Putamen (tissue), 1 donor: ENCODE measurements at regions not wholly inside any gene's neighbourhood (a gene's known extent, or its start where the extent isn't known, plus 50 kb on each side); places are given as distances from the start of the nearest gene placed in this dataset.
A peak's percentile ranks its signal among the peaks of the same experiment; 100 is the strongest.
"Not testable (repeated sequence)": the region's sequence is repeated elsewhere in the genome, so short reads cannot be mapped to it uniquely, and the experiment has no call there.

Experiments
- DNase-seq: peaks from one replicate; pipeline ENCODE4 v3.0.0-alpha.2; 2016; ENCODE audit warnings: low spot score

GRCh38 chr21:27372381-27372780, 405.5 kb upstream of the ADAMTS5 start:
- no peak for DNase-seq

GRCh38 chr21:27371975-27372331, 405.1 kb upstream of the ADAMTS5 start:
- DNase-seq, result no peak

GRCh38 chr21:27371115-27371974, 404.5 kb upstream of the ADAMTS5 start:
- DNase-seq, result no peak

GRCh38 chr21:27369978-27370571, 403.2 kb upstream of the ADAMTS5 start:
- no peak for DNase-seq

- no peak for DNase-seq
Observed at GRCh38 chr21:27369234-27369633, 402.3 kb upstream of the ADAMTS5 start.

GRCh38 chr21:27366646-27367235, 399.9 kb upstream of the ADAMTS5 start:
- DNase-seq, result no peak

- DNase-seq, result no peak
Observed at GRCh38 chr21:27366036-27366435, 399.1 kb upstream of the ADAMTS5 start.

GRCh38 chr21:27365394-27365793, 398.5 kb upstream of the ADAMTS5 start:
- DNase-seq, result no peak

- no peak for DNase-seq
Observed at GRCh38 chr21:27363719-27364477, 397.0 kb upstream of the ADAMTS5 start.

GRCh38 chr21:27362249-27362648, 395.4 kb upstream of the ADAMTS5 start:
- no peak for DNase-seq

GRCh38 chr21:27359141-27359540, 392.3 kb upstream of the ADAMTS5 start:
- DNase-seq, result no peak

- no peak for DNase-seq
Observed at GRCh38 chr21:27352885-27353284, 386.0 kb upstream of the ADAMTS5 start.

GRCh38 chr21:27346041-27346448, 379.2 kb upstream of the ADAMTS5 start:
- no peak for DNase-seq

- DNase-seq, result no peak
Observed at GRCh38 chr21:27339902-27340301, 373.0 kb upstream of the ADAMTS5 start.

- not testable (repeated sequence) for DNase-seq
Observed at GRCh38 chr21:27338007-27338406, 371.1 kb upstream of the ADAMTS5 start.

- DNase-seq, result no peak
Observed at GRCh38 chr21:27333096-27333495, 366.2 kb upstream of the ADAMTS5 start.

- no peak for DNase-seq
Observed at GRCh38 chr21:27329255-27329851, 362.5 kb upstream of the ADAMTS5 start.

GRCh38 chr21:27326301-27326700, 359.4 kb upstream of the ADAMTS5 start:
- no peak for DNase-seq

- no peak for DNase-seq
Observed at GRCh38 chr21:27323331-27323730, 356.4 kb upstream of the ADAMTS5 start.

GRCh38 chr21:27321791-27322190, 354.9 kb upstream of the ADAMTS5 start:
- peak; percentile 12 for DNase-seq

GRCh38 chr21:27320868-27321267, 354.0 kb upstream of the ADAMTS5 start:
- DNase-seq, result peak; percentile 21

GRCh38 chr21:27317601-27318000, 350.7 kb upstream of the ADAMTS5 start:
- not testable (repeated sequence) for DNase-seq
